Lung (tissue), 11 donors: ENCODE measurements at regions not wholly inside any gene's neighbourhood (a gene's known extent, or its start where the extent isn't known, plus 50 kb on each side); places are given as distances from the start of the nearest gene placed in this dataset.
"Not testable (repeated sequence)": the region's sequence is repeated elsewhere in the genome, so short reads cannot be mapped to it uniquely, and the experiment has no call there.

Experiments used
- ATAC-seq: fragments of 200-7000 bp; cut with Tn5 transposase; one replicate; pipeline ENCODE4 v1.9.1; 2020; ENCODE audit warnings: moderate number of reproducible peaks; ENCODE audit not compliant: insufficient read depth, low FRiP score
- DNase-seq, 3 donors: peaks; one replicate each; pipeline ENCODE4 v3.0.0-alpha.2; 2013 to 2017
- H3K27ac ChIP-seq, 2 donors: one replicate each; pipeline ENCODE4 v1.5.1; 2013; ENCODE audit warnings: mild to moderate bottlenecking in 2 of 2, moderate library complexity in 2 of 2, control low read depth in 1 of 2, inconsistent platforms in 1 of 2, low read depth in 1 of 2, low read length in 1 of 2
- H3K27me3 ChIP-seq, 3 donors: one replicate each; pipeline ENCODE4 v1.5.1; 2013; ENCODE audit warnings: low read length in 2 of 3; ENCODE audit not compliant: control insufficient read depth in 3 of 3, insufficient read depth in 3 of 3
- H3K36me3 ChIP-seq, 4 donors: one replicate each; pipeline ENCODE4 v1.5.1; 2013; ENCODE audit warnings: low read length in 4 of 4, mild to moderate bottlenecking in 1 of 4, moderate library complexity in 1 of 4; ENCODE audit not compliant: control insufficient read depth in 4 of 4, insufficient read depth in 4 of 4
- H3K4me1 ChIP-seq, 5 donors: one replicate each; pipeline ENCODE4 v1.5.1; 2013; ENCODE audit warnings: low read length in 5 of 5, mild to moderate bottlenecking in 2 of 5, moderate library complexity in 1 of 5; ENCODE audit not compliant: control insufficient read depth in 5 of 5, insufficient read depth in 5 of 5
- H3K4me3 ChIP-seq: one replicate; pipeline ENCODE4 v1.5.1; 2013; ENCODE audit warnings: mild to moderate bottlenecking, control low read depth, moderate library complexity
- H3K9ac ChIP-seq, 2 donors: one replicate each; pipeline ENCODE4 v1.5.1; 2013; ENCODE audit warnings: low read length in 2 of 2, control low read depth in 1 of 2; ENCODE audit not compliant: insufficient read depth in 1 of 2
- H3K9me3 ChIP-seq, 4 donors: one replicate each; pipeline ENCODE4 v1.5.1; 2013; ENCODE audit warnings: low read length in 3 of 4, mild to moderate bottlenecking in 1 of 4, moderate library complexity in 1 of 4; ENCODE audit not compliant: control insufficient read depth in 4 of 4, insufficient read depth in 3 of 4
- WGBS, 2 donors: extraction: QIAGEN DNeasy Blood & Tissue Kit; methylation state at CpG; one replicate each; pipeline ENCODE4 v1.1.7; 2013; 5-methylcytosine and 5-hydroxymethylcytosine counted together
- TF ChIP-seq, protein P1 (sequence below): IDR thresholded peaks from 2 replicates; pipeline ENCODE4 v1.5.1; 2012; ENCODE audit warnings: mild to moderate bottlenecking; ENCODE audit errors: control extremely low read depth, extremely low read depth
- donor health status: control.
- donor health status: control.
- donor health status: Bipolar disorder and iron deficiency.
- donor health status: healthy.
- donor health status: DM: yes; HTN: yes; CAD: no.

DNA sequence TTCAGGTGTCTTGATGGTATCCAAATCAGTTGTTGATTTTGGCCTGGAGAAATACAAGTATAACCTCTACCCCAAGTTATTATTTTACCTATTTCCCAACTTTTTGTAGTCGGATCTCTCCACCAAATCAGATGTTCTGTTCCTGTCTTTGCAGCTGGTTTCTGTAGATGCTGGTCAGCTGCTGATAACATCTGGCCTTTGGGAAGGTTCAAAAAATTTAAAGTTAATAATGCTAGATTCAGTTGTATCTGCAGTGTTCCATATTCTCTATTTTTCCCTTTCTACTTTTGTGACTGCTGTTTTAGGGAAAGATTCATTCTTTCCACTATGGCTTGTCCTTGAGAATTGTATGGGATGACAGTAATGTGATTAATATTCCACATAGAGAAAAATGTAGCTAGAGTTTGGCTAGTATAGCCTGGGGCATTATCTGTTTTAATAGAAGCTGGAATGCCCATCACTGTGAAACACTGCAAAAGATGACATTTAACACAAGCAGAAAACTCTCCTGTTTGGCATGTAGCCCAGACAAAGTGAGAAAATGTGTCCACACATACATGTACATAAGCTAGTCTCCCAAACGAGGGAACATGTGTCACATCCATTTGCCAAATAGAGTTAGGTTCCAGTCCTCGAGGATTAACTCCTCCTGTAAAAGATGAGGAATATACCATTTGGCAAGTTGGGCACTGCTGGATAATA is 99.2 kb downstream of the ZNF100 start:
- H3K9ac ChIP-seq, H3K4me3 ChIP-seq, H3K4me1 ChIP-seq, H3K27me3 ChIP-seq, H3K27ac ChIP-seq, H3K9me3 ChIP-seq, ATAC-seq, H3K36me3 ChIP-seq, DNase-seq: not testable (repeated sequence)
- whole genome bisulfite sequencing, 2 donors: 49 to 77% methylated on average over 3 of the region's 3 CpGs

DNA sequence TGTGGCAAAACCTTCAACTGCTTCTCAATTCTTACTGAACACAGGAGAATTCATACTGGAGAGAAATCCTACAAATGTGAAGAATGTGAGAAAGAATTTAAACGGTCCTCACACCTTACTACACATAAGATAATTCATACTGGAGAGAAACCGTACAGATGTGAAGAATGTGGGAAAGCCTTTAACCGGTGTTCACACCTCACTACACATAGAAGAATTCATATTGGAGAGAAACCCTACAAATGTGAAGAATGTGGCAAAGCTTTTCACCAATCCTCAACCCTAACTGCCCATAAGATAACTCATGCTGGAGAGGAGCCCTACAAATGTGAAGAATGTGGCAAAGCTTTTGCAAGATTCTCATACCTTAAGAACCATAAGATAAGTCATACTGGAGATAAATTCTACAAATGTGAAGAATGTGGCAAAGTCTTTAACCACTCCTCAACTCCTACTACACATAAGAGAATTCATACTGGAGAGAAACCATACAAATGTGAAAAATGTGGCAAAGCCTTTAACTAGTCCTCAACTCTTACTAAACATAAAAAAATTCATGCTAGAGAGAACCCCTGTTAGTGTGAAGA is 111.7 kb downstream of the ZNF100 start:
- TF ChIP-seq, protein P1, sequence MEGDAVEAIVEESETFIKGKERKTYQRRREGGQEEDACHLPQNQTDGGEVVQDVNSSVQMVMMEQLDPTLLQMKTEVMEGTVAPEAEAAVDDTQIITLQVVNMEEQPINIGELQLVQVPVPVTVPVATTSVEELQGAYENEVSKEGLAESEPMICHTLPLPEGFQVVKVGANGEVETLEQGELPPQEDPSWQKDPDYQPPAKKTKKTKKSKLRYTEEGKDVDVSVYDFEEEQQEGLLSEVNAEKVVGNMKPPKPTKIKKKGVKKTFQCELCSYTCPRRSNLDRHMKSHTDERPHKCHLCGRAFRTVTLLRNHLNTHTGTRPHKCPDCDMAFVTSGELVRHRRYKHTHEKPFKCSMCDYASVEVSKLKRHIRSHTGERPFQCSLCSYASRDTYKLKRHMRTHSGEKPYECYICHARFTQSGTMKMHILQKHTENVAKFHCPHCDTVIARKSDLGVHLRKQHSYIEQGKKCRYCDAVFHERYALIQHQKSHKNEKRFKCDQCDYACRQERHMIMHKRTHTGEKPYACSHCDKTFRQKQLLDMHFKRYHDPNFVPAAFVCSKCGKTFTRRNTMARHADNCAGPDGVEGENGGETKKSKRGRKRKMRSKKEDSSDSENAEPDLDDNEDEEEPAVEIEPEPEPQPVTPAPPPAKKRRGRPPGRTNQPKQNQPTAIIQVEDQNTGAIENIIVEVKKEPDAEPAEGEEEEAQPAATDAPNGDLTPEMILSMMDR: no peak
- Histone ChIP-seq H3K4me3 (no peak overlapping the region), H3K9ac (no peak overlapping the region), H3K9me3 (peaks cover 0 to 6% (median 2%) of the 10 kb centered on the region in 4 donors), H3K27ac (no peak overlapping the region), H3K27me3 (no peaks in the 10 kb centered on the region), H3K36me3 (no peaks in the 10 kb centered on the region), H3K4me1 (no peaks in the 10 kb centered on the region)
- no peak for DNase-seq
- no peak for ATAC-seq
- 62 to 63% methylated on average over 3 of the region's 3 CpGs for WGBS, 2 donors

DNA sequence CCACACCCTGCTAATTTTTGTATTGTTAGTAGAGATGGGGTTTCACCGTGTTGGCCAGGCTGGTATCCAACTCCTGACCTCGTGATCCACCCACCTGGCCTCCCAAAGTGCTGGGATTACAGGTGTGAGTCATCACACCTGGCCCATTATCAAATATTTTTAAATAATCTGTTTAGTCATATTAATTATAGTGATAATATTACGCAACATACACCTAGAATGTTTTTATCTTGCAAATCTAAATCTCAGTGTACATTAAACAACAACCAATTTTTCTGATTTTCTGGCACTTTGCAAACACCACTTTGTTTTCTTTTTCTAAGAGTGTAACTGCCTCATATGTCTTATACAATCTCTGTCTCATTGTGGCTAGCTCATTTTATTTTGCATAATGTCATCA is 115.9 kb downstream of the ZNF100 start:
- not testable (repeated sequence) for H3K27me3 ChIP-seq, H3K36me3 ChIP-seq, H3K27ac ChIP-seq, H3K4me1 ChIP-seq, H3K4me3 ChIP-seq, DNase-seq, ATAC-seq, H3K9ac ChIP-seq
- H3K9me3 ChIP-seq: peaks cover 0 to 10% (median 2%) of the 10 kb centered on the region in 4 donors
- 62 to 88% methylated on average over 3 of the region's 3 CpGs for WGBS, 2 donors

DNA sequence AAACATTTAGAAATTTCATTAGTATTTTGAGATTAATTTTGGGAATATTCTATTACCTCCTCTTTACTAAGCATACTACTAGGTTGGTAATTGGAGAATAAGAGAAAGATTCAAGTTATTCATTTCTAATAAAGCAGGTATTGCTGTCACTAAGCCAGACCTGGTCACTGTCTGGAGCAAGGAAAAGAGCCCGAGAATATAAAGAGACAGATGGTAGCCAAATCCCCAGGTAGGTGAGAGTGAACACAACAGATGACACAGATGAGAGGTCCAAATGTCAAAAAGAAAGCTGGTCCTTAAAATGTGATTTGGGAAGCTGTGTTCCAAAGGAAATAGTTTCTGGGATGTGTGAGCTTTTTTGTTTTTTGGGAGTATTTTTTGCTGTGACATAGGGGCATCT is 128.6 kb downstream of the ZNF100 start:
- WGBS, 2 donors: 82 to 92% methylated on average over 1 of the region's 1 CpG
- H3K9ac ChIP-seq: no peak overlapping the region
- ATAC-seq: no peak
- no peak overlapping the region for H3K27ac ChIP-seq
- H3K9me3 ChIP-seq: peaks cover 0 to 2% (median 0%) of the 10 kb centered on the region in 4 donors
- TF ChIP-seq, protein P1: no peak
- no peaks in the 10 kb centered on the region for H3K4me1 ChIP-seq
- no peak overlapping the region for H3K4me3 ChIP-seq
- no peaks in the 10 kb centered on the region for H3K36me3 ChIP-seq
- no peaks in the 10 kb centered on the region for H3K27me3 ChIP-seq
- no peak for DNase-seq
